DND-41 (cell line): ENCODE measurements at regions not wholly inside any gene's neighbourhood (a gene's known extent, or its start where the extent isn't known, plus 50 kb on each side); places are given as distances from the start of the nearest gene placed in this dataset.

Experiments
- ATAC-seq: fragments of 200-7000 bp; cut with Tn5 transposase; 3 replicates; pipeline ENCODE4 v1.9.1; 2021; ENCODE audit warnings: low read depth; ENCODE audit not compliant: insufficient read depth
- DNase-seq: peaks from one replicate; pipeline ENCODE4 v3.0.0-alpha.2; 2020
- H2AFZ ChIP-seq: 2 replicates; pipeline ENCODE4 v1.6.0; 2012; ENCODE audit warnings: low read depth, low read length
- H3K27ac ChIP-seq: 2 replicates; pipeline ENCODE4 v1.5.1; 2012; ENCODE audit warnings: low read length, inconsistent platforms
- H3K27me3 ChIP-seq: fragments of 200-600 bp; sonication (generic); 2 replicates; pipeline ENCODE4 v1.6.0; 2012; ENCODE audit warnings: low read length, mild to moderate bottlenecking, inconsistent platforms; ENCODE audit not compliant: insufficient read depth, poor library complexity
- H3K36me3 ChIP-seq: 2 replicates; pipeline ENCODE4 v1.5.1; 2012; ENCODE audit warnings: low read length, inconsistent platforms; ENCODE audit not compliant: insufficient read depth
- H3K4me1 ChIP-seq: 2 replicates; pipeline ENCODE4 v1.5.1; 2012; ENCODE audit warnings: mild to moderate bottlenecking, low read length; ENCODE audit not compliant: insufficient read depth
- H3K4me2 ChIP-seq: 2 replicates; pipeline ENCODE4 v1.6.0; 2012; ENCODE audit warnings: mild to moderate bottlenecking, moderate library complexity, low read length, inconsistent platforms; ENCODE audit not compliant: insufficient read depth
- H3K4me3 ChIP-seq, 2 experiments: fragments of 200-600 bp in 1 of 2; shearing (Covaris generic) in 1 of 2; 2 replicates each; pipeline ENCODE4 v1.5.1; 2012 to 2016; ENCODE audit warnings: inconsistent platforms in 2 of 2, low read length in 2 of 2, mild to moderate bottlenecking in 2 of 2, low read depth in 1 of 2, moderate library complexity in 1 of 2
- H3K79me2 ChIP-seq: 2 replicates; pipeline ENCODE4 v1.6.0; 2012; ENCODE audit warnings: low read length, inconsistent platforms; ENCODE audit not compliant: insufficient read depth
- H3K9ac ChIP-seq: 2 replicates; pipeline ENCODE4 v1.6.0; 2012; ENCODE audit warnings: low read depth, mild to moderate bottlenecking, inconsistent platforms, low read length, moderate library complexity
- H3K9me3 ChIP-seq: 2 replicates; pipeline ENCODE4 v1.5.1; 2012; ENCODE audit warnings: low read length, moderate library complexity, mild to moderate bottlenecking, inconsistent platforms; ENCODE audit not compliant: insufficient read depth, severe bottlenecking
- H4K20me1 ChIP-seq: 2 replicates; pipeline ENCODE4 v1.6.0; 2012; ENCODE audit warnings: low read length; ENCODE audit not compliant: insufficient read depth
- CTCF ChIP-seq: IDR thresholded peaks from 2 replicates; pipeline ENCODE4 v1.5.1; 2012; ENCODE audit warnings: borderline replicate concordance, low read length, moderate library complexity, mild to moderate bottlenecking; ENCODE audit not compliant: poor library complexity, severe bottlenecking; ENCODE audit errors: extremely low read depth
- EZH2 ChIP-seq: IDR thresholded peaks from 3 replicates; pipeline ENCODE4 v1.6.1; 2012; ENCODE audit warnings: borderline replicate concordance, low read depth, mild to moderate bottlenecking, moderate library complexity, low read length, inconsistent platforms; ENCODE audit not compliant: severe bottlenecking

GRCh38 chr1:11414926-11415538, 63.9 kb upstream of the DISP3 start:
- Histone ChIP-seq H2AFZ (no peak overlapping the region), H3K9ac (no peak overlapping the region), H3K27me3 (peaks cover 5% of the 10 kb centered on the region), H3K9me3 (peaks cover 1% of the 10 kb centered on the region), H3K36me3 (no peaks in the 10 kb centered on the region), H4K20me1 (no peaks in the 10 kb centered on the region), H3K27ac (no peak overlapping the region), H3K79me2 (no peaks in the 10 kb centered on the region), H3K4me1 (no peaks in the 10 kb centered on the region), H3K4me2 (no peak overlapping the region), H3K4me3 (no peak overlapping the region)
- ATAC-seq (no peak), DNase-seq (no peak)
- TF ChIP-seq EZH2 (no peak), CTCF (no peak)

GRCh38 chr1:11417162-11417561, 61.8 kb upstream of the DISP3 start:
- H2AFZ ChIP-seq: no peak overlapping the region
- no peaks in the 10 kb centered on the region for H3K4me1 ChIP-seq
- no peak overlapping the region for H3K4me3 ChIP-seq
- H3K27me3 ChIP-seq: peaks cover 5% of the 10 kb centered on the region
- no peak for TF ChIP-seq EZH2
- no peak for TF ChIP-seq CTCF
- no peaks in the 10 kb centered on the region for H3K79me2 ChIP-seq
- DNase-seq: no peak
- ATAC-seq: no peak
- H3K9ac ChIP-seq: no peak overlapping the region
- no peaks in the 10 kb centered on the region for H4K20me1 ChIP-seq
- H3K36me3 ChIP-seq: no peaks in the 10 kb centered on the region
- no peak overlapping the region for H3K27ac ChIP-seq
- H3K4me2 ChIP-seq: no peak overlapping the region
- H3K9me3 ChIP-seq: no peaks in the 10 kb centered on the region

- Histone ChIP-seq H3K9me3 (no peaks in the 10 kb centered on the region), H2AFZ (no peak overlapping the region), H3K27me3 (peaks cover 5% of the 10 kb centered on the region), H3K4me3 (no peak overlapping the region), H3K4me1 (no peaks in the 10 kb centered on the region), H3K4me2 (no peak overlapping the region), H3K36me3 (no peaks in the 10 kb centered on the region), H4K20me1 (no peaks in the 10 kb centered on the region), H3K27ac (no peak overlapping the region), H3K9ac (no peak overlapping the region), H3K79me2 (no peaks in the 10 kb centered on the region)
- TF ChIP-seq CTCF: no peak
- TF ChIP-seq EZH2: no peak
- no peak for ATAC-seq
- DNase-seq: no peak
Observed at GRCh38 chr1:11418056-11418455, 60.9 kb upstream of the DISP3 start.

- H4K20me1 ChIP-seq: no peaks in the 10 kb centered on the region
- H3K4me2 ChIP-seq: no peak overlapping the region
- no peak overlapping the region for H3K4me3 ChIP-seq
- ATAC-seq (no peak), DNase-seq (no peak)
- no peak overlapping the region for H3K27ac ChIP-seq
- no peaks in the 10 kb centered on the region for H3K9me3 ChIP-seq
- H3K79me2 ChIP-seq: no peaks in the 10 kb centered on the region
- TF ChIP-seq EZH2 (no peak), CTCF (no peak)
- peaks cover 5% of the 10 kb centered on the region for H3K27me3 ChIP-seq
- H3K4me1 ChIP-seq: no peaks in the 10 kb centered on the region
- no peaks in the 10 kb centered on the region for H3K36me3 ChIP-seq
- H2AFZ ChIP-seq: no peak overlapping the region
- H3K9ac ChIP-seq: no peak overlapping the region
Observed at GRCh38 chr1:11421443-11421842, 57.5 kb upstream of the DISP3 start.
